ENCODE measurements at regions not wholly inside any gene's neighbourhood (a gene's known extent, or its start where the extent isn't known, plus 50 kb on each side); places are given as distances from the start of the nearest gene placed in this dataset.

GRCh38 chr13:106680796-106681472 is 113.0 kb upstream of the ARGLU1 start:
- H3K27ac ChIP-seq = no peak overlapping the region
- no peak overlapping the region for H3K4me3 ChIP-seq
- no peak for DNase-seq
- no peaks in the 10 kb centered on the region for H3K9me3 ChIP-seq
- no peaks in the 10 kb centered on the region for H3K27me3 ChIP-seq
- no peaks in the 10 kb centered on the region for H3K36me3 ChIP-seq
- WGBS, 2 donors = 43 to 52% methylated on average over 5 to 7 of the region's 7 CpGs
- H3K4me1 ChIP-seq = peaks cover 0 to 5% (median 0%) of the 10 kb centered on the region in 3 donors
- intact Hi-C loops (cut with DNase I) = no loop called here
- TF ChIP-seq CTCF (IDR thresholded peaks at IDR 0.05) = no peak
- TF ChIP-seq POLR2A (IDR thresholded peaks at IDR 0.05) = no peak

- no peaks in the 10 kb centered on the region for H3K9me3 ChIP-seq
- no peaks in the 10 kb centered on the region for H3K27me3 ChIP-seq
- intact Hi-C loops (cut with DNase I) = no loop called here
- no peak overlapping the region for H3K27ac ChIP-seq
- no peaks in the 10 kb centered on the region for H3K4me1 ChIP-seq
- WGBS, 2 donors = 66% methylated on average over 5 of the region's 5 CpGs
- no peaks in the 10 kb centered on the region for H3K36me3 ChIP-seq
- no peak overlapping the region for H3K4me3 ChIP-seq
- DNase-seq = no peak
- TF ChIP-seq POLR2A (IDR thresholded peaks at IDR 0.05) (no peak), CTCF (IDR thresholded peaks at IDR 0.05) (no peak)
Measured at GRCh38 chr13:106678646-106679418, 110.9 kb upstream of the ARGLU1 start.

- intact Hi-C loops (cut with DNase I) = no loop called here
- Histone ChIP-seq H3K9me3 (no peaks in the 10 kb centered on the region), H3K4me3 (no peak overlapping the region), H3K27me3 (no peaks in the 10 kb centered on the region), H3K27ac (no peak overlapping the region), H3K4me1 (no peaks in the 10 kb centered on the region), H3K36me3 (no peaks in the 10 kb centered on the region)
- DNase-seq = no peak
- TF ChIP-seq CTCF (IDR thresholded peaks at IDR 0.05) (no peak), POLR2A (IDR thresholded peaks at IDR 0.05) (no peak)
Measured at GRCh38 chr13:106675311-106675710, 107.4 kb upstream of the ARGLU1 start.

GRCh38 chr13:106660746-106661625 is 93.0 kb upstream of the ARGLU1 start:
- intact Hi-C loops (cut with DNase I) = no loop called here
- H3K9me3 ChIP-seq = no peaks in the 10 kb centered on the region
- DNase-seq = no peak
- H3K4me1 ChIP-seq = no peaks in the 10 kb centered on the region
- no peak for TF ChIP-seq CTCF (IDR thresholded peaks at IDR 0.05)
- no peak for TF ChIP-seq POLR2A (IDR thresholded peaks at IDR 0.05)
- no peaks in the 10 kb centered on the region for H3K36me3 ChIP-seq
- no peak overlapping the region for H3K27ac ChIP-seq
- H3K4me3 ChIP-seq = no peak overlapping the region
- WGBS, 2 donors = 72 to 75% methylated on average over 6 of the region's 6 CpGs
- no peaks in the 10 kb centered on the region for H3K27me3 ChIP-seq

GRCh38 chr13:106657104-106657503 is 89.2 kb upstream of the ARGLU1 start:
- Histone ChIP-seq H3K36me3 (no peaks in the 10 kb centered on the region), H3K4me3 (no peak overlapping the region), H3K4me1 (no peaks in the 10 kb centered on the region), H3K27me3 (no peaks in the 10 kb centered on the region), H3K9me3 (no peaks in the 10 kb centered on the region), H3K27ac (no peak overlapping the region)
- TF ChIP-seq CTCF (IDR thresholded peaks at IDR 0.05) = no peak
- no peak for TF ChIP-seq POLR2A (IDR thresholded peaks at IDR 0.05)
- intact Hi-C loops (cut with DNase I) = no loop called here
- 59 to 63% methylated on average over 3 of the region's 3 CpGs for WGBS, 2 donors
- DNase-seq = no peak
